ENCODE measurements at regions not wholly inside any gene's neighbourhood (a gene's known extent, or its start where the extent isn't known, plus 50 kb on each side); places are given as distances from the start of the nearest gene placed in this dataset.

DNA sequence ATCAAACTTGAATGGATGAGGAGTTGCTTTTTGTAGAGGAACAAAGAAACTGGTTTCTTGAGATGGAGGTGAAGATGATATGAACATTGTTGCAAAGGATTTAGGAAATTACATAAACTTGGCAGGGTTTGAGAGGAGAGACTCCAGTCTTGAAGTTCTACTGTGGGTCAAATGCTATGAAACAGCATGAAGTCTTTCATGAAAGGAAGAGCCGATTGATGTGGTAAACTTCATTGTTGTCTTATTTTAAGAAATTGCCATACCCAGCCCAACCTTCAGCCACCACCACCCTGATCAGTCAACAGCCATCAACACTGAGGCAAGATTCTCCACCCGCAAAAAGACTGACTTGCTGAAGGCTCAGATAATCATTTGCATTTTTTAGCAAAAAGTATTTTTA, 52.2 kb downstream of the SIPA1L2 start:
- H3K27ac ChIP-seq (ENCODE audit: low read depth, low read length): no peak overlapping the region
- H2AK5ac ChIP-seq (ENCODE audit: low read depth, low read length): no peak overlapping the region
- no peak overlapping the region for H2BK5ac ChIP-seq (ENCODE audit: low read depth, low read length)
- no peak overlapping the region for H4K91ac ChIP-seq (replicated peaks; ENCODE audit: insufficient read length, low read length)
- 86% methylated on average over 2 of the region's 2 CpGs; no CpG with 5 or more reads in 1 of the 2 experiments for WGBS, 2 experiments (ENCODE audit: extremely low coverage in 1 of 2, insufficient coverage in 1 of 2, insufficient read length in 1 of 2, insufficient replicate concordance in 2 of 2, low coverage in 1 of 2, low lambda C conversion rate in 2 of 2, missing lambda C conversion rate in 1 of 2)
- no peaks in the 10 kb centered on the region for H3K79me2 ChIP-seq (ENCODE audit: control insufficient read depth in 1 of 2, insufficient read depth in 2 of 2, low read length in 2 of 2)
- H2BK120ac ChIP-seq (replicated peaks; ENCODE audit: low read depth, low read length): no peak overlapping the region
- no peak for TF ChIP-seq GABPA (IDR thresholded peaks at IDR 0.05; ENCODE audit: borderline replicate concordance, insufficient read depth, low read length)
- H3K36me3 ChIP-seq (ENCODE audit: control insufficient read depth in 2 of 4, insufficient read depth in 4 of 4, low read length in 3 of 4): no peaks in the 10 kb centered on the region
- peaks cover 2 to 14% (median 5%) of the 10 kb centered on the region in 4 experiments; a peak in 6 of 7 replicates for H3K4me1 ChIP-seq (replicated peaks in 1 of 4; ENCODE audit: control insufficient read depth in 3 of 4, insufficient read depth in 4 of 4, low read length in 3 of 4)
- H4K5ac ChIP-seq (ENCODE audit: insufficient read length, low read depth, low read length): no peak overlapping the region
- no peak overlapping the region for H3K18ac ChIP-seq (ENCODE audit: extremely low read depth, low read length)
- H4K20me1 ChIP-seq (replicated peaks in 1 of 2; ENCODE audit: control insufficient read depth in 1 of 2, insufficient read depth in 2 of 2, low read length in 2 of 2): no peaks in the 10 kb centered on the region
- POLR2A ChIA-PET (ENCODE audit: partially characterized antibody): no interaction called here
- no peaks in the 10 kb centered on the region for H3K23me2 ChIP-seq (ENCODE audit: low read depth, low read length)
- no peak overlapping the region for H3K4ac ChIP-seq (replicated peaks; ENCODE audit: insufficient read length, low read depth, low read length)
- H3K27me3 ChIP-seq (replicated peaks in 1 of 4; ENCODE audit: control insufficient read depth in 3 of 4, extremely low read depth in 1 of 4, insufficient read depth in 3 of 4, low read length in 3 of 4): no peaks in the 10 kb centered on the region
- no peak overlapping the region for H3K23ac ChIP-seq (ENCODE audit: insufficient read length)
- no peak overlapping the region for H3K4me3 ChIP-seq (ENCODE audit: extremely low read depth in 1 of 4, insufficient read depth in 2 of 4, low read depth in 3 of 4, low read length in 4 of 4)
- H3K9ac ChIP-seq (replicated peaks in 1 of 4; ENCODE audit: extremely low read depth in 1 of 4, low read depth in 3 of 4, low read length in 3 of 4): no peak overlapping the region
- no peak overlapping the region for H3K56ac ChIP-seq (replicated peaks; ENCODE audit: insufficient read length, low read depth, low read length)
- no peak for FAIRE-seq
- H2AFZ ChIP-seq (ENCODE audit: low read length): no peak overlapping the region
- CTCF ChIA-PET (ENCODE audit: partially characterized antibody): interaction anchor here (1.5 kb wide), 1 partner anchor 25 kb away, joined by 3 read pairs; no protein-coding TSS in a partner anchor
- no peak overlapping the region for H2BK12ac ChIP-seq (ENCODE audit: low read depth, low read length)
- no peak overlapping the region for H3K4me2 ChIP-seq (ENCODE audit: insufficient read depth in 1 of 2, low read depth in 2 of 2, low read length in 2 of 2)
- no peaks in the 10 kb centered on the region for H3K9me3 ChIP-seq (ENCODE audit: insufficient read depth in 2 of 2, low read depth in 1 of 2, low read length in 1 of 2)
- no peak for DNase-seq (ENCODE audit: low read depth in 1 of 2, low spot score in 2 of 2)
- H4K8ac ChIP-seq (ENCODE audit: extremely low read depth, insufficient read depth, low read length): no peak overlapping the region
- no peak overlapping the region for H3K14ac ChIP-seq (ENCODE audit: insufficient read length)
- H2BK20ac ChIP-seq (ENCODE audit: low read length): no peak overlapping the region
- H3K79me1 ChIP-seq (ENCODE audit: low read depth, low read length): no peaks in the 10 kb centered on the region
- H2BK15ac ChIP-seq (ENCODE audit: low read length): no peak overlapping the region

All from H1 (cell line).